T1000 (cell line): ENCODE measurements at regions not wholly inside any gene's neighbourhood (a gene's known extent, or its start where the extent isn't known, plus 50 kb on each side); places are given as distances from the start of the nearest gene placed in this dataset.

ENCODE experiments used
- DNase-seq: peaks from one replicate; lab custom pipeline; 2025; ENCODE audit warnings: mixed read lengths; lab: John Stamatoyannopoulos, UW

DNA sequence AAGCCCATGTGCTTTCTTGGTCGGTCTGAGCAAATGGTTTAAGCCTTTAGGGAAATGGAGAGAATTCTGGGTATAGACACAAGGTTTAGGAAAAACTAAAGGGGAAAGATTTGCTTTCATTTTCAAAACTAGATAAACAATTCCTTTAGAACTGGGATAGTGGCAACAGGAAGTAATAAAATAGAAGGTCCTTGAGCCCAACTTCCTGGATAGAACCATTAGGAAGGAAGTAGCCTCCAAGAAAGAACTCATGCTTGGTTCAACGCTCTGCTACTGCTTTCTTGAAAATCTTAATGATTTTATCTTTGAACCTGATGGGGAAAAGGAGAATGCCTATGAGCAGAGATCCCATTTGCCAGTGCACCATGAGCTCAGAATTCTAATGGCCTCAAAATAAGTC lies 147.0 kb upstream of the THRB start:
- DNase-seq: no peak

DNA sequence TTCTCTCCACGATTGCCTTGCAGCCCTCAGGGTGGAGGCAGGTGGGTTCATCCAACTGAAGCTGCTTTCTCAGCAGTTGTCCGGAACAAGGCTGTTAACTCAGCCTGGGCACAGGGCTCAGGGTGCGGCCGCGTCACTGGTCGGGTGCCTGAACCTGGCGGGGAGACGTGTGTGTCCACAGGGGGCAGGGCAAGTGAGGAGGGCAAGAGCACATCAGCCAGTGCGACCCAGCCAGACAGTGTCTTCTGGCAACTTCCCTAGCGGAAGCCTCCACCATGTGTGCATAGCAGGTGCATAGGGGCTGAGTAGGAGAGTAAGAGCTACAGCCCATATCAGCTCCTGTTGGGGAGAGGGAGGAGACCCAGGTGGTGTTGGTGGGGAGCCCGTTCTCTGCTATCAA lies 150.4 kb upstream of the THRB start:
- no peak for DNase-seq

DNA sequence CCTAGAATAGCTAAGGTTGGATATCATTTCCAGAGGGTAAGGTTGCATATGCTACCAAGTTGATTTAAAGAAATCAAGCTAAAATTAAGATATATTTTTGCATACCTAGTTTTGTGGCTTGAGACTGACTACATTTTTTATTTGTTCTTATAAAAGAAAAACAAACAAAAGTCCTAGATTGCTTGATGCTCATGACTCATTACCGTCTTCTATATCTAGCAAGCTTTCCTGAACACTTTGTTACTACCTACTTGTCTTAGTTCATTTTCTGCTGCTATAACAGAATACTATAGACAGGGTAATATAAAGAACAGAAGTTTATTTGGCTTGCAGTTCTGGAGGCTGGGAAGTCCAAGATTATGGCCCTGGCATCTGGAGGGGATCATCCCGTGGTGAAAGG lies 152.1 kb upstream of the THRB start:
- no peak for DNase-seq

DNA sequence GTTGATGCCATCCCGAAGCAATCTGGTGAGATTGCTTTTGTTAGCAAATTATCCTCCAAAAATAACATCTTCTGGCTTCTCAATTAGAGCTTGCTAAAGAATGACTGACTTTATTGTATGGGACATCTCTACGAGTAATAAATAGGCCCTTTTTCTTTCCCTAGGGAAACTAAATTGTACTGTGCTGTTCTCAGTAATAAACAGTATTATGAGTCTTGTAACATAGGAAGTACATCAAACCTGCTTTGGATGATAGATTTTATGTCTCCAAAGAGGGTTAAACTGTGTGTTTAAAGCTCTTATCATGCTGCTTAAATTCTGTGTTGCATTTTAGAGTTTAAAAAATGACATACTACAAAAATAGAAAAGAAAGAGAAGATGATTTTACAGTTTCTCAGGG lies 153.4 kb upstream of the THRB start:
- no peak for DNase-seq

DNA sequence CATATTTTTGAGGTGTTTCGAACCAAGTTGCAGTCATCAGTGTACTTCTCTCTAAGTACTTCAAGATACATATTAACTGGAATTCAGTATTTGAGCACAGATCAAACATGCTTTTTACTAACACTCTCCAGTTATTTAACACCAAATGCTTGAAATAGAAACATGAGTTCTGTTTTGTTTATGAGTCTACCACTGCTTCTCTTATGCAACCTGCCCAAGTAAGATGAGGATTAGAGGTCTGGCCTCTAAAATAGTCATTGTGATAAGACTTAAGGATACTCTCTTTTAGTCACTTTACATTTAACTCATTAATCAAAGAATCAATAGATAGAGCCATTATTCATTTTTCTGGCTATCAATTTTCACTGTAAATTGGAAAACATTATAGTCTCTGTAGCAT lies 156.2 kb upstream of the THRB start:
- DNase-seq: no peak

DNA sequence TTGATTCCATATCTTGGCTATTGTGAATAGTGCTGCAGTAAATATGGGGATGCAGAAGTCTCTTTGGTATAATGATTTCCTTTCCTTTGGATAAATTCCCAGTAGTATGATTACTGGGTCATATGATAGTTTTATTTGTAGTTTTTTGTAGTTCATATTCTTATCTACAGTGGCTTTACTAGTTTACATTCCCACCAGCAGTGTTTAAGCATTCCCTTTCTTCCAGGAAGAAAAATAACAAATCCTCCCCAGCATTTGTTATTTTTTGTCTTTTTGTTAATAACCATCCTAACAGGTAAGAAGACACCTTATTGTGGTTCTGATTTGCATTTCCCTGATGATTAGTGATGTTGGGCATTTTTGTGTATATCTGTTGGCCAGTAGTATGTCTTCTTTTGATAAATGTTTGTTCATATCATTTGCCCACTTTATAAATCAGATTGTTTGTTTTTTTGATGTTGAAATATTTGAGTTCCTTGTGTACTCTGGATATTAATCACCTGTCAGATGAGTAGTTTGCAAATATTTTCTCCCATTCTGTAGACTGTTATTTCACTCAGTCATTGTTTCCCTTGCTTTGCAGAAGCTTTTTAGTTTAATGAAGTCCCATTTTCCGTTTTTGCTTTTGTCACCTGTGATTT lies 163.3 kb upstream of the THRB start:
- DNase-seq: no peak

DNA sequence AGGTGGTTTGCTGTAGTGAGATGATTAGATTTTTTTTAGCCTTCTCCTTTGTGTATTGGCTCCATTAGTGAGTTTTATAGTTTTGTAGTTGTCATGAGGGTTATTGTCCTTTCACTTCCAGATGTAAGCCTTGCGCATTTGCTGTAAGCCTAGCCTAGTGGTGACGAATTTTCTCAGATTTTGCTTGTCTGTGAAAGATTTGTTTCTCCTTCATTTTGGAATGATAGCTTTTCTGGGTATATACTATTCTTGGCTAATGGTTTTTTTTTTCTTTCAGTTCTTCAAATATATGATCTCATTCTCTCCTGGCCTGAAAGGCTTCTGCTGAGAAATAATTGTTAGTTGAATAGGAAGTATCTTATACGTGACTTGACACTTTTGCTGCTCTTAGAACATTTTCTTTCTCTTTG lies 166.5 kb upstream of the THRB start:
- no peak for DNase-seq

DNA sequence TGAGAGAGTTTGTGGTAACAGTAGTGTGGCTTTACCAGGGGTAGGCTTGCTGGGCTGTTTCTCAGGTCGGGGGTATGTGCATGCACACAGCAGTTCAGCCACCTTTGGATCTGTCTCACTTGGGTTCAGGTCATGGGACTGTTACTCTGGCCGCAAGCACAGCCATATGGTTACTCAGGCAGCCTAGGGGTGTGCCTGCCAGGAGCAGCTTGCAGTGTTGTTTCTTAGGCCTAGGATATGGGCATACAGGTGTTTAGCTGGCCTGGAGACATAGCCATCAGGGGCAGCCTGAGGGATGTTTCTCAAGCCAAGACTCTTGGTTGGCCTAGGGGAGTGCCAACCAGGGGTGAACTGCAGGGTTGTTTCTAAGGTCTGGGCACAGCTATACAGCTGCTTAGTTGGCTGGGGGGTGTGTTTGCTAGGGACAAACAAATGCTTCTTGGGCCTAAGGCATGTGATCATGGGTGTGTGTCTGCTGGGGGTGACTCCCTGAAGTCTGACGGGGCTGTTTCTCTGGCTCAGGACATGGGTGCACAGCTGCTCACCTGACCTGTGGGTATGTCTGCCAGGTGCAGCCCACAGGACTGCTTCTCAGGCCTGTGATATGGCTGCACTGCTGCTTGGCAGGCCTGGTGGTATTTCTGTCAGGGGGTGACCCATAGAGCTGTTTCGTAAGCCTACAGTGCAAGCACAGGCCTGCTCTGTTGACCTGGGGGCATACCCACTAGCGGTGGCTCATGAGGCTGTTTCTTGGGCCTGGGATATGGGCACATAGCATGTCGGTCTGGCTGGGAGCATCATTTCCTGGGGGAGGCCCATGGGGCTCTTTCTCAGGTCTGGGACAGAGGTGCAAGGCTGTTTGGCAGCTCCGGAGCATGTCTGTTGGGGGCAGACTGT lies 168.0 kb upstream of the THRB start:
- no peak for DNase-seq

DNA sequence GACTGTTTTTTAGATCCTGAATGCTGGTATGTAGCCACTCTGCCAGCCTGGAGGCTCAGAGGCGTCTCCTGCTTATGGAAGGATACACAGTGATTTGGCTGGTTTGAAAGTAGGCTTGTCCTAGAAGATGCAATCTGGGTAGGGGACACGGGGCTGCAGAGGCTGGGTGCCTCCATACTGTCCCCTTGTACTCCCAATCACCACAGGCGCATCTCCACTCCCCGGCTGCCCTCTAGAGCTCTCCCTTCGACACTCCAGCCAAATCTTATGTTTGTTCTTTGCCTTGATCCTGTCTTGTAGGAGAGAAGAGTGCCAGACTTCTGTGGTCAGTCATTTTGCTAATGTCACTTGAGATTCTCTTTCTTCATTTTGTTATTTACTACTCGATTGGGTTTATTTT lies 168.8 kb upstream of the THRB start:
- no peak for DNase-seq

DNA sequence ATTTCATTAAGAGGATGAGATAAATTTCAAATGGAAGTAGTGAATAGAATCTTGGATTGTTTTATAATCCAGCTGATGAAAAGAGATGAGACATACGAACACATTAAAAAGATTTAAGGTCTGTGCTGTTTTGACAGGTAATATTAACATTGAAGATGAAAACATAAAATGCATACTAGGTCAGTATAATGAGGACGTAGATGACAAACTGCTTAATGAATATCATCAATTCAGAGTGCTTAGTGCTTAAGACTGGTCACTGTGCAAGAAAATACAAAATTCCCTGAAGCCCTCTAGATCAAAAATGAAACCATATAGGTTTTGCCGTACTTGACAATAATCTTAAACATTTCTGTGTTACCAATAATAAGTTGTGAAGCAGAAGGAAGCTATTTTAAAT lies 173.4 kb upstream of the THRB start:
- DNase-seq: no peak

DNA sequence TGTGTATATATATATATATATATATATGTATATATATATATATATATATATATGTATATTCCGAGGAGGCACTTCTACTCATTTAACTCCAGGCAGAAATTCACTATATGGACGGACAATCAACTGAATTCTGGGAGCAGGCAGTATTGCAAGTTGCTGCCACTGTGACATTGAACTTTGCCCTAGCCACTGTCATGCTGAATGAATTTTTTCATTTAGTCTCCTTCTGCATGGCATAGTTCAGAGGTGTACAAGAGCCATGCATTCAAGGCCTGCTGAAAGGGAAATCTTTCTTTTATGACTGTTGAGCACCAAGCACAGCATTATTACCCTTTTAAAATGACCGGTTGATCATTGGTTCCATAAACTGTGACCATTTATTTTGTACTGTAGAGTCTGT lies 176.2 kb upstream of the THRB start:
- DNase-seq: no peak

DNA sequence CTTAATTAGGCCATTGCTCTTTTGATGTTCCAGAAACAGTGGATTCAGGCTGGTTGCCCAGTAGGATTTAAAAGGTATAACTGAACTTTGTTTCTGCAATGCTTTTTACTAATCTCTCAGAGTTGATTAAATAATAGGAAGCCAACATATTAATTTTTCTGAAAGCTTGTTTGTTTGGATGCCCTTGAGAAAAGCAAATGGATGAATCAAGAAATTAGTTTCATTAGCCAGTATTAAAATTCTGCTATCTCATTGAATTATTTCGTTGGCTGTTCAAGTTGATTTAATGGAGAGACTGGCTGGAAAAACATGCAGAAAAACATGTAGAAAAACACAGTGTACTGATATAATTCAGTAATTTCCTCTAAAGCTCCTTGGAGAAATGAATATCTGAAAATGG lies 178.9 kb upstream of the THRB start:
- no peak for DNase-seq

DNA sequence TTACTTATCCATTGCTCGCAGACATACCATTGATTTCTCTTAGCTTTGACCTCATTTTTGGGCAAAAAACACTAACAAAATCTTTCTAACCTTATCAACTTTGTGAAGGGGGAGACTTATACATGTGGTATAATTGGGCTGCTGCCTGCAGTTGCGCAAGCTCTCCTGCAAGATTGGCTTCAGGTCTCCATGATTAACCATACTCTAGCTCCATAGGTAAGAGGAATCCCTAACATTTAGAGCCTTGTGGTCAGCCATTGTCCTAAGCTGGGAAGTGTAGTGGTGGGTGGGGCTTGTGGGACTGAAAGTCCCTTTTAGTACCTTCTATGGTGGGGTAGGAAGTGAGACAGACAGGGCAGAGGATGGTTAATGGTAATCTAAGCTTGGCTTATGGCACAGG lies 179.6 kb upstream of the THRB start:
- DNase-seq: no peak

DNA sequence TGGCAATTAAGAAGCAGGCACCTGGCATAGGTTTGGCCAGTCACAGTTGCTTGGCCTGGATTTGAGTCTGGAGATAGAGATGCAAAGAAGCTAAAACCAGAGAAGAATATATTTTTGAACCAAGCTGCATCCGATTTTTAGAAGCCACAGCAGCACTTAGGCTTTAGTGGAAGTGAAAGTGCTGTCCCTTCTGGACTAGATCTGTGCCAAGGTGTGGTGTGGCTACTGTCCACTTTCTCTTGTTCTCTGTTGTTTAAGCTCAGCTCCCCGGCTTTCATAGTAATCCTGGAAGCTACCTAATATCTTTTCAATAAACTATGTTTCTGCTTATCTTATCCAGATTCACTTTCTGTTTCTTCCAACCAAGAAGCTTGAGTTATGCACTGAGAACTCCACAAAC lies 183.4 kb upstream of the THRB start:
- no peak for DNase-seq

DNA sequence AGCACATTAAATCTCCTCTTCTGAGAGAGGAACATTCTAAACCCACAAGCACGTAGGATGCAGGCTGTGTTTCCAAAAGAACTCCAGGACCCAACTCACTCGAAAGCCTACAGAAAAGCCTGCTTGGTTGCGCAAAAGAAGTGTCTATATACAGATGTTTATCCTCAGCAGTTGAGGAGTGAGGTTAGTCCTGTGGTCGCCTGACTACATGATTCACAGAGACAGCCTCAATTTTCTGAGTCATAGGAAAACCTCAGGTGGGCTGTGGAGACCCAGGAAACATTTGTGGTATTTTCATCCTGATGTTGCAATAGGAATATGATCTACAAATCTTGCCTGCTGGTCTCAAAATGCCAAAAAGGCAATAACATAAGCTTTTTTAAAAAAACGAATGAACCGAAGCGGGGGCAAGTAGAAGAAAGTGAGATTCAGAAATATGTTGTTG lies 183.8 kb upstream of the THRB start:
- no peak for DNase-seq

DNA sequence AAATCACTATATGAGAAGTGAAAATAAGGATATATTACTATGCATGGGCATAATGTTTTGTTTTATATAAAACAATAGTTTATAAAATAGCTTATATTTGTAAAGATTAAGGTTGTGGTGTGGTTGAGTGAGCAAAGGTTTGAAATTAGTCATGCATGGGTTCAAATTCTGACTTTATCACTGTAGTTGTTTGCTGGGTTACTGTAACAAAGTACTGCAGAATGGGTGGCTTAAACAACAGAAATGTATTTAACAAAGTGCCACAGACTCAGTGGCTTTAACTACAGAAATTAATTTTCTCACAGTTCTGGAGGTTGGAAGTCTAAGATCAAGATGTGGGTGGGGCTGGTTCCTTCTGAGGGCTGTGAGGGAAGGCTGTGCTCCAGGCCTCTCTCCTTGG lies 184.8 kb upstream of the THRB start:
- DNase-seq: no peak

DNA sequence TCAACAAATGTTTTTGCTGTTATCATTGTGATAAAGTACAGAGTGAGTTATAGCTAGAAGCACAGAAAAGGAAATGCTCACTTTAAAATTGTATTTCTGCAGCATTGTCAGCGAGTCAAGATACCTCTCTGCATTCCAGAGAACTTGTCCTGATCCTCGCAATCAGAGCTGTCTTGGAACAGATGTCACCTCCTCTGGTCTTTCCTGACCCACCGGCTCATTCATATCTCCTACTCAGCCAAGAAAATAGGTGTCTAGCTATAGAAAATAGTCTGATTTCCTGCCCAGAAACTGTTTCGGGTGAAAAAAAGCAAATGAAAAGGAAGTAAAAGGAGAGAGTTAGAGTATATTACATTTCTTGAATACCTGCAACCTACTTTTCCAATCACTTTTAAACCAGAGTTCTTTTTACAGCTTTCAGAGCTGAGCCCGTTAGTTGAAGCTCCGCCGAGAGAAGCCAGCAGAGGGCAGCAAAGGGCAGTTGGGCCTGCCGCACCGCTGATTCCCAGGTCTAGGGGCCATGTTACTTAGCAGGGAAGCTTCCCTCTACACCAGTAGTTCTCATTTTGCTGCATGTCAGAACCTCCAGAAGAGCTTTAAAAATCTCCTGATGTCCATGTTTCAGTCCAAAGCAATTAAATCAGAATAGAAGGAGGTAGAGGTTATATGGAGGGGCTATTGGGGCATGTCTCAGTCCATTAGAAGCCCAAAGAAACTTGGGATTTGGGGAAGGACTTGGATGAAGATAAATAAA lies 185.7 kb upstream of the THRB start:
- no peak for DNase-seq

DNA sequence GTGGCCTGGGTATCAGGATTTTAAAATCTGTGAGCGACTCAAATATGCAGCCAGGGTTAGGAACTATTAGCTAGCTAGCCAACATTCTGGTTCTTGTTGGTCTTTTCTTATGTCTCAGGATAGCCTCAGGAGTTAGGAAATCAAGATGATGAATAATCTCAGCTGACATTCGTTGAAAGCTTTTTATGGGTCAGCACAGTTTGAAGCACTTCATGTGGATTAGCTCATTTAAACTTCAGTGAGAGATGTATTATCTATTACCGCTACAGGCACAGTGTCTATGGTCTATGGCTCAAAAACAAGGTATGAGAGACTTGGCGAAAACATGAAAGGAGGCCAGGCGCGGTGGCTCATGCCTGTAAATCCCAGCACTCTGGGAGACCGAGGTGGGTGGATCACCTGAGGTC lies 187.5 kb upstream of the THRB start:
- no peak for DNase-seq

DNA sequence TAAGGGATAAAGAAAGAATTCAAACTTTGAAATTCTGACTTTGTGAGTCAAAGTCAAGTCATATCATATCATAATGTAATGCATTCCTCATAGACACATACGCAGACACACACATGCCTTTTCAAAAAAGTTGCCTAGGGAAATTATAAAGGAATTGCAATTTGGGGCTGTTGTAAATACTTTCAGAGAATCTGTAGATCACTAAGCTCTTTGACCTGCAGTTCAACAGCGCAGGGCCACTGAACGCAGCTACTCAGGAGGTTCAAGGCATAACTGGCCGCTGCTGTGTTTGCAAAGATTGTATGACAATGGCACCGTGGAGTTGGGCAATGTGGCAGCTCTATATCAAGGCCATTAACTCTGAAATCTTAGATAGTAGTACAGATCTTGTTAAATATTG lies 188.4 kb upstream of the THRB start:
- DNase-seq: no peak

DNA sequence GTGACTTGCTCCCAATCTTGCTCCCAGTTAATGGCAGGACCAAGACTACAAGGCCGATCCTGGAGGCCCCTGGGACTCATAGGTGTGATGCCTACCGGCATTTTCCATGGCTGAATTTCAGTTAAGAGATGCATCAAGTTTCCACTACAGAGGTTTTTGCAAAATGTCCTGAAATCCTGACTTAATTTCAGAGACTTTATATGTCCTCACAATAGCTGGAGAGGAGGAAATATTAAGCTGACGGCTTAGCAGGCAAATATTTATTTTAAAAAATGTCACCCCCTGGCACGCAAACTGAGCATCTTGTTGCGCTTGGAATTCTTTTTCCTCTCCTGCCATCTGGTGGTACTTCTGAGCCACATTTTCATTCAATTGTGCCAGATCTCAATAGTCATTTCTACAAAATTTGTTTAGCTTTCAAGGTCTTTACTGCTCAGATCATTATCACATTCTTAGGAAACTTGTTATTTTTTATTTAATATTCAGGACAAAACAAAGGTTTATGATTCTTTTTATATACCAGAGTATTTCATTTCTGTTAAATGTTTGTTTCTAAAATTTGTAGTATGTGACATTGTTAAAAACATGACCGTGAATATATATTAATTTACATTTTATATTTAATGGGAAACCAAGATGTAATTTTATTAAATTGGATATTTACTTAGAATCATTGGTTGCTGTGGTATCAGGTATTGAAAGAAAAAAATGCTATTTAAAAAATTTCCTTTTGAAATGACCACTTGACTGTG lies 189.2 kb upstream of the THRB start:
- DNase-seq: no peak

DNA sequence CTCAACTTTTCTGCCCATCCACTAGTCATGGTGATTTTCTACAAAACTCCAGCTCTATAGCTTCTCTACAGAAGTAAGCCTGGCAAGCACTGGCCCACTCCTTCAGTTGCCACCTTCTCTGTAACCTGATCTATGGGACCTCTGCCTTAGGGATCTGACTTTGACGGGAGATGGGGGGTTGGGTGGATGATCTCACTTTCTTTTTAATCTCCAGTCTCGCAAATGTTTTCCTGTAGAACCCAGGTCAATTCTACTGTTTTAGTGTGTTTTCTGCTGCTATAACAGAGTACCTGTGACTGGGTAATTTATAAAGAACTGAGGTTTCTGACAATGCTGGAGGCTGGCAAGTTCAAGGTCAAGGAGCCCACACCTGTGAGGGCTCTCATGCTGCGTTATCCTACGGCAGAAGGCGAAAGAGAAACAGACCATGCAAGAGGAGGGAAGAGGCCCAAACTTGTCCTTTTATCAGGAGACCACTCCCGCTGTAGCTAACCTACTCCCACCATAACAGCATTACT lies 189.9 kb upstream of the THRB start:
- no peak for DNase-seq

DNA sequence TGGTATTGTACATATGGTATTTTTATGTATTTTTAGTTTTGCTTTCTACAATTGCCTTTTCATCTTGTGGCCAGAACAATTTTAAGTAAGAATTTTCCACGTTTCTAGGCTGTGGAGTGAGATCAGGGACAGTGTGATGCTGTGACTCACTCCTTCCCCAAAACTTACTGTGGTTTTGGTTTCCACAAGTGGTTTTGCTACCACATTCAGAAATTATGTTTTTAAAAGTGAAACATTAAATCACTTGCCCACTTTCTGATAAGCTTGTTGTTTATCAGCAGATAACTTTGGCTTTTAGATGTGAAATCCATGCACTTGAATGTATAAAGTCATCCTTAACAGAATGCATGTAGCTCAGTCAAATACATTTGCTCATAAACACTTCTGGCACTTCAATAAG lies 192.2 kb upstream of the THRB start:
- no peak for DNase-seq
